ENCODE measurements at regions not wholly inside any gene's neighbourhood (a gene's known extent, or its start where the extent isn't known, plus 50 kb on each side); places are given as distances from the start of the nearest gene placed in this dataset.
"Not testable (repeated sequence)": the region's sequence is repeated elsewhere in the genome, so short reads cannot be mapped to it uniquely, and the experiment has no call there.

- DNase-seq (no peak), ATAC-seq (no peak)
- no peaks in the 10 kb centered on the region for H3K27me3 Mint-ChIP-seq
- no peak overlapping the region for H3K27ac Mint-ChIP-seq
- H3K9me3 Mint-ChIP-seq, result peaks cover 7 to 8% of the 10 kb centered on the region in 2 donors
- no peak overlapping the region for H3K4me3 Mint-ChIP-seq
- no peaks in the 10 kb centered on the region for H3K4me1 Mint-ChIP-seq
These were observed 57.0 kb downstream of the PCDH20 start for GRCh38 chr13:61358599-61358998.

DNA sequence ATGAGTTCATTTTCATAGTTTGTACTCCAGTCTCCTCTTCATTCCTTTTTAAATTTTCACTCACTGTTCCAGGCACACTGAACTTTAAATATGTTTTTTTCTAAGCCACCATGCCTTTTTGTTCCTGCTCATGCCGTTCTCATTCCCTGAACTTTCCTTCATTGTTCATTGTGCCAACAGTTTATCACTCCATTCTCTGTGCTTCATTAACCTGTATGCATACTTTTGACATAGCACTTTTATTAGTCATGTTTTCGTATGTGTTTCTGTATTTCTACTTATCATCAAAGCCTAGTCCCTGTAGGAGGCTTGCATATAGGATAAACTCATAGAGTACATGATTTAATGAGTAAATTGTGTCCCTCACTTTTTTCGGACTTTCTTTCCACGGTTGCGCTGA lies 65.3 kb downstream of the PCDH20 start:
- ATAC-seq (no peak), DNase-seq (no peak)
- Mint-ChIP-seq H3K27ac (no peak overlapping the region), H3K9me3 (peaks cover 0 to 9% of the 10 kb centered on the region in 2 donors), H3K4me1 (no peaks in the 10 kb centered on the region), H3K27me3 (no peaks in the 10 kb centered on the region), H3K4me3 (no peak overlapping the region)

GRCh38 chr13:61339054-61339621 lies 76.5 kb downstream of the PCDH20 start:
- Mint-ChIP-seq H3K4me1 (no peaks in the 10 kb centered on the region), H3K27me3 (no peaks in the 10 kb centered on the region), H3K27ac (no peak overlapping the region), H3K4me3 (no peak overlapping the region), H3K9me3 (no peaks in the 10 kb centered on the region)
- DNase-seq, result no peak
- ATAC-seq, result no peak

- Mint-ChIP-seq H3K4me3 (no peak overlapping the region), H3K27me3 (no peaks in the 10 kb centered on the region), H3K9me3 (no peaks in the 10 kb centered on the region), H3K27ac (no peak overlapping the region), H3K4me1 (no peaks in the 10 kb centered on the region)
- no peak for ATAC-seq
- no peak for DNase-seq
These were observed 99.0 kb downstream of the PCDH20 start for GRCh38 chr13:61316647-61317046.

- H3K4me3 Mint-ChIP-seq, result no peak overlapping the region
- H3K9me3 Mint-ChIP-seq, result peaks cover 0 to 8% of the 10 kb centered on the region in 2 donors
- H3K27me3 Mint-ChIP-seq, result no peaks in the 10 kb centered on the region
- no peak for ATAC-seq
- no peak overlapping the region for H3K27ac Mint-ChIP-seq
- no peaks in the 10 kb centered on the region for H3K4me1 Mint-ChIP-seq
- no peak for DNase-seq
These were observed 121.0 kb downstream of the PCDH20 start for GRCh38 chr13:61294467-61295191.

DNA sequence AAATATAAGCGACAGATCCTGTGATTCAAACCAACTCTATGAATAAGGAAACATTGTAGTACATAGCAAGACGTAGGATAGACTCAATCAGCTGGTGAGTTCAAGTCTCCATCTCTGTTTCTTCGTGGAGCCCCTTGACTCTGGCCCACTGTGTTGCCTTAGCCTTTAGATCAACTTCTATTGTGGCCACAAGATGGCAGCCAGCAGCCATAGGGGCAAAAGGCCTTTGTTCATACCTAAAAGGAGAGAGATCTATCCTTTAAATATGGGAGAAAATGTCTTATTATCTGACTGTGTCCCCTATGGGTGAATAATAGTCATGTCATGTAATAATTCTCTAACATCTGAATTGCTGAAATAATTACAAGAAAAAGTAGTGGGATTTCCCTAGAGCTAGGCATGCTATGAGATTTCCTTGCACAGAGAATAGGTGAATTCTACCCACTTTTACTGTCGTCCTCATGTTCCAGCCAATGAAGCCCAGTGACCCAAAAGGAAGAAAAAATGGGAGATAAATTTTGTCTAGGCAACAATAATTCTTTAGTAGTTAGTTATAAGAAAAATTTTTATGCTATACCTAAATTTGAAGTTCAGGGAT lies 129.4 kb downstream of the PCDH20 start:
- ATAC-seq (no peak), DNase-seq (no peak)
- no peaks in the 10 kb centered on the region for H3K27me3 Mint-ChIP-seq
- H3K9me3 Mint-ChIP-seq, result peaks cover 4 to 5% of the 10 kb centered on the region in 2 donors
- no peak overlapping the region for H3K27ac Mint-ChIP-seq
- H3K4me1 Mint-ChIP-seq, result no peaks in the 10 kb centered on the region
- H3K4me3 Mint-ChIP-seq, result no peak overlapping the region

GRCh38 chr13:61277586-61278276 lies 137.9 kb downstream of the PCDH20 start:
- Mint-ChIP-seq H3K27me3 (no peaks in the 10 kb centered on the region), H3K4me3 (no peak overlapping the region), H3K27ac (no peak overlapping the region), H3K4me1 (no peaks in the 10 kb centered on the region), H3K9me3 (peaks cover 13 to 14% of the 10 kb centered on the region in 2 donors)
- no peak for DNase-seq
- ATAC-seq, result no peak

DNA sequence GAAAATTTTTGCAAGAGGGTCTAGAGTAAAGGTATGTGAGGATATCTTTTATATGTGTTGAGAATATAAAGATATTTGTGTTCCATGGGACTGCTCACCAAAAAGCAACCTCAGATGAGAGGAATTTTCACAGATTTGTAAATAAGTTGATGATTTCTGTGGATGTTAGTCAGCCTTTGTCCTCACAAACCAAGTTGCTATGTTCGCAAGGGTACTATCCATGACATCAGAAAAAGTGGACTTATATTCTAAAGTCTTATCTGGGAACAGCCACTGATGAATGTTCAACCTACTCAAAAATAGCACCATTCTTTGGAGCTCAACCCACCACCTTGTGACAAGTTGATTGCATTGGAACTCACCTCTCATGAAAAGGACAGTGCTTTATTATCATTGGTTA lies 138.6 kb downstream of the PCDH20 start:
- no peaks in the 10 kb centered on the region for H3K27me3 Mint-ChIP-seq
- H3K9me3 Mint-ChIP-seq, result peaks cover 13 to 14% of the 10 kb centered on the region in 2 donors
- no peaks in the 10 kb centered on the region for H3K4me1 Mint-ChIP-seq
- ATAC-seq (no peak), DNase-seq (no peak)
- no peak overlapping the region for H3K27ac Mint-ChIP-seq
- no peak overlapping the region for H3K4me3 Mint-ChIP-seq

GRCh38 chr13:61276401-61276800 lies 139.2 kb downstream of the PCDH20 start:
- no peak for DNase-seq
- Mint-ChIP-seq H3K9me3 (peaks cover 11 to 15% of the 10 kb centered on the region in 2 donors), H3K4me3 (no peak overlapping the region), H3K27me3 (no peaks in the 10 kb centered on the region), H3K27ac (no peak overlapping the region), H3K4me1 (no peaks in the 10 kb centered on the region)
- no peak for ATAC-seq

DNA sequence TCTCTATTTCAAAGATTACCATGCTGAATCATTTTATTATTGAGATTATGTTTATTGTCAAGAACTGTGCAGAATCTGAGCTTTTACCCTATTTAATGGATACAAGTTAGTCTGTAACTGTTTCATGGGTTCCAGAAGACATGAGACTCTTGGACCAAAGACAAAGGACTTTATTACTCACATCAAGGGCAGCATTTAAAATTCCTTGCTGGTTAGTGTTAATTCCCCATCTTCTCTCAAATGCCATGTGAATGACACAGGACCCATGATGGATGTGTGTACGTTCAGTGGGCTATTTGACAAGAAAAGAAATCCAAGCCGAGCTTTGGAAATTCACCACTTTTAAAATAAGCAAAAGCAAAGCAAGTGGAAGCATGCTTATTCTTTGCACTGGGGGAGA lies 139.9 kb downstream of the PCDH20 start:
- Mint-ChIP-seq H3K27me3 (no peaks in the 10 kb centered on the region), H3K9me3 (peaks cover 9 to 13% of the 10 kb centered on the region in 2 donors), H3K4me3 (no peak overlapping the region), H3K27ac (no peak overlapping the region), H3K4me1 (no peaks in the 10 kb centered on the region)
- DNase-seq (no peak), ATAC-seq (no peak)

DNA sequence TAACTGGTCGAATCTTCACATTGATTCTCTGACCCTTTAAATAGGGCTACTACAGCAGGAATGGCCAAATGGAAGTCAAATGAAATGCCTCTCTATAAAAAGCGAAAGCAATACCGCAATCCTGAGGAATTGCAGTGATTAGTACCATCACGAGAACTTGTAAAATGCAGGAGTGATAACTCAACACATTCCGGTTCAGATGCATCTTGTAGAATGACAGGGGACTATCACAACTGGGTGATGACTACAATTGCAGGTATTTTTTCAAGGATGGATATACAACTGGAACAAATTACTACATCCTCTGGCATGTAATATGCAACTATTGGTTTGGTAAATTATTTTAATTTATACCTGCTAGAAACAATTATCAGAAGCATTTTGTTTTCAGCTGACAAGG lies 140.4 kb downstream of the PCDH20 start:
- DNase-seq (no peak), ATAC-seq (no peak)
- Mint-ChIP-seq H3K9me3 (peaks cover 9 to 13% of the 10 kb centered on the region in 2 donors), H3K27ac (no peak overlapping the region), H3K4me3 (no peak overlapping the region), H3K27me3 (no peaks in the 10 kb centered on the region), H3K4me1 (no peaks in the 10 kb centered on the region)

DNA sequence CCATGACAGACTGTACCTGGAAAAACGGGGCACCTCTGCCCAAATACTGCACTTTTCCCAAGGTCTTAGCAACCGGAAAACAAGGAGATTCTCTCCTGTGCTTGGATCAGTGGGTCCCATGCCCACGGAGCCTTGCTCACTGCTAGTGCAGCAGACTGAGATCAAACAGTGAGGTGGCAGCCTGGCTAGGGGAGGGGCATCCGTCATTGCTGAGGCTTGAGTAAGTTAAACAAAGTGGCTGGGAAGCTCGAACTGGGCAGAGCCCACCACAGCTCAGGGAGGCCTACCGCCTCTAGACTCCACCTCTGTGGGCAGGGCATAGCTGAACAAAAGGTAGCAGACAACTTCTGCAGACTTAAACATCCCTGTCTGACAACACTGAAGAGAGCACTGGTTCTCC lies 148.8 kb downstream of the PCDH20 start:
- not testable (repeated sequence) for H3K4me1 Mint-ChIP-seq, H3K4me3 Mint-ChIP-seq, H3K27ac Mint-ChIP-seq, DNase-seq, H3K27me3 Mint-ChIP-seq, ATAC-seq
- peaks cover 20 to 21% of the 10 kb centered on the region in 2 donors for H3K9me3 Mint-ChIP-seq

DNA sequence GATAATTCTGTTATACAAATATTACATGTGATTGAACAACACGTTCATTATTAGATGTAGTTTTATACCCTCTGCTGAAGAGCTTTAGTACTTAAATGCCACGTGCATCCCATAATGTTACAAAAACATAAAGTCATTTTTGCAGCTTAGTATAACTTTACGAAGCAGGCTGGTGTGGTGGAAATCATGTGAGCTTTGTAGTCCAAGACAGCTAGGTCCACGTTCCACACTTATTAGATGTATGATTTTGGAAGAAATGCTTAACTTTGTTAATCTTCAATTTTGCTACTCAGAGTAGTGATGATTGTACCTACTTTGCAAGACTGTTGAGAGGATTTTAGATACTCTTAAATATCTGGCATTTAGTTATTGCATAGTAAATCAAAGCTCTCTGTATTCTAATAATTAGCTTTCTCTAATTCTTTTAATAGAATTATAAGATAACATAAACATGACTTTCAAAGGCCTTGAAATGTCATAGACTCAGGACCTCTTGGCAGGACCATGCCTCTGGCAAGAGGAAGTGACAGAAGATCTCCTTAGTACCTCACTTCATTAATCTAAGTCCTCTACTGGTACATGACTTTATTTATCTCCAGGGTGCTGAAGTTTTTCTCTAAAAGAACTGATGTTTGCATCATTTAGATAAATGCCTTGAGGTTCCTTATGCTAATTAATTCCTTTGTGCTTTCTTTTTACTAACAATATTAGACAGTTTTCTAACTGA lies 153.7 kb downstream of the PCDH20 start:
- Mint-ChIP-seq H3K27ac (no peak overlapping the region), H3K27me3 (no peaks in the 10 kb centered on the region), H3K9me3 (peaks cover 0 to 7% of the 10 kb centered on the region in 2 donors), H3K4me3 (no peak overlapping the region), H3K4me1 (no peaks in the 10 kb centered on the region)
- ATAC-seq, result no peak
- no peak for DNase-seq

DNA sequence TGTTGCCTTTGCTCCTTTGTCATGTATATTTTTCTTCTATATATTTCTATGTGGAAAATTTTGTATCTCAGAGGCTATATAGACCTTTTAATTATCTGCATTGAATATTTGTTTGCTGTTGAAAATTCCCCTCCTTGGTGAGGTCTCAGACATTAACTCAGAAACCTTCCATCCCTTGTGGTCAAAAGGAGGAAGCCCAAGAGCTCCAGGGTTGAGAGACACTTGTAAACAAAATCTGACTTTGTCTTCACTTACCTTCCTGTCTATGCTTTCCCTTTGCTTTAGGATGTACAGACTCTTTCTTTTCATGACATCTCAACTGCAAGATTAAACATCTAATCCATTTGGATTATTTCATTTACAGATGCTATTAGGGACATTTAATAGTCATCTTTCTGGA lies 157.5 kb downstream of the PCDH20 start:
- no peak for ATAC-seq
- H3K27ac Mint-ChIP-seq, result no peak overlapping the region
- peaks cover 0 to 12% of the 10 kb centered on the region in 2 donors for H3K9me3 Mint-ChIP-seq
- no peak overlapping the region for H3K4me3 Mint-ChIP-seq
- no peaks in the 10 kb centered on the region for H3K27me3 Mint-ChIP-seq
- DNase-seq, result no peak
- H3K4me1 Mint-ChIP-seq, result no peaks in the 10 kb centered on the region

DNA sequence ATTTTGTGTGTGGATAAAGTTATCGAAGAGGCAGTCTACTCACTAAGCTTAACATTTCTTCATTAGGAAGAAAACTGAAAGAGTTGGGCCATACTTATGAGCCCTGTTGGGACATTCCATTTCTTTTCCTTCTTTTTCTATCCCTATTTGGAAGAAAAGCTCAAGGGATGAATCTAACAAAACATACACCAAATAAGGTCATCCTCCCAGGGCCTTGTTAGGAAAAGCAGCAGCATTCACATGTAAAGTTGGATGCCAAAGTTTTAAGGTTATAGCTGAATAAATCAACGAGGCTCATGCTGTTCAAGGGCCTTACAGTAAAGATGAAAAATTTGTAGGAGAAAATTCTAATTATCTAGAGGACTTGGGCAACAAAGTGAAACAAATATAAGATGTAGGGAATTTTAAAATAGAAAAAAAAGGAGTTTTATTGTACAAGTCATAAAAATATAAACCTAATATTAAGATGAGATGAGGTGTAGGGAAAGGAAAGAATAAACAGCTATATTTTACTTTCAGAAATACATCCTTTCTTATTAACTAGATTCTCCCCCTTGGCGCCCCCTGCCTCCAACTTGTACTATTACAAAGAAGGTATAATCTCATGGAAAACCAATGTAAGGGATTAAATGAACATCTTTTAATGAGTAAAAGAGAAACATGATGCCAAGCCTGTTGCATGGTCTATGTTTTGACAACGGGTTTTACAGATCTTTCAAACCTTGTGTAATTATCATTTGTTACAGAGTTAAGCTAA lies 160.4 kb downstream of the PCDH20 start:
- no peaks in the 10 kb centered on the region for H3K27me3 Mint-ChIP-seq
- H3K9me3 Mint-ChIP-seq, result peaks cover 0 to 14% of the 10 kb centered on the region in 2 donors
- DNase-seq, result no peak
- no peak overlapping the region for H3K27ac Mint-ChIP-seq
- H3K4me1 Mint-ChIP-seq, result no peaks in the 10 kb centered on the region
- H3K4me3 Mint-ChIP-seq, result no peak overlapping the region
- ATAC-seq, result no peak
